HG03135 (cell line): ENCODE measurements at regions not wholly inside any gene's neighbourhood (a gene's known extent, or its start where the extent isn't known, plus 50 kb on each side); places are given as distances from the start of the nearest gene placed in this dataset.

Source experiments
- ATAC-seq: cut with Tn5 transposase; IDR thresholded peaks from one replicate; pipeline ENCODE4 v1.9.1; 2021; ENCODE audit warnings: mild to moderate bottlenecking, moderate library complexity; ENCODE audit not compliant: unreplicated experiment

DNA sequence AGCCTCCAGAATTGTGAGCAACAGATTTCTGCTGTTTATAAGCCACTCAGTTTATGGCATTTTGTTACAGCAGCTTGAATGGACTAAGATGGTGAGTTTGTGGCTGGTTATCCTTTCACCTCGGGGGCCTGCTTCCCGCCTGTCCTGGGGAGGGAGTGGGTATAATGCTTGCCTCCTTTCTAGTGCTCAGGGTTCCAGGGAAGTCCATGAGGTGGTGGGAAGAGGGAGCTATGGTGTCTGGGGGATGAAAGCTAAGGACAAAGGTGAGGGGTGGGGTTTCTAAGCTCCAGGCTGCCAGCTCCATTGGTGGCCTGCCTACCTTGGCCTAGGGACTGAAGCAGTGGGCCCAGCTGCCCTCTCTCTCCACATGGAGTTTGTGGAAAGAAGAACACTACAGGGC lies 50.2 kb upstream of the SDK2 start:
- no peak for ATAC-seq

DNA sequence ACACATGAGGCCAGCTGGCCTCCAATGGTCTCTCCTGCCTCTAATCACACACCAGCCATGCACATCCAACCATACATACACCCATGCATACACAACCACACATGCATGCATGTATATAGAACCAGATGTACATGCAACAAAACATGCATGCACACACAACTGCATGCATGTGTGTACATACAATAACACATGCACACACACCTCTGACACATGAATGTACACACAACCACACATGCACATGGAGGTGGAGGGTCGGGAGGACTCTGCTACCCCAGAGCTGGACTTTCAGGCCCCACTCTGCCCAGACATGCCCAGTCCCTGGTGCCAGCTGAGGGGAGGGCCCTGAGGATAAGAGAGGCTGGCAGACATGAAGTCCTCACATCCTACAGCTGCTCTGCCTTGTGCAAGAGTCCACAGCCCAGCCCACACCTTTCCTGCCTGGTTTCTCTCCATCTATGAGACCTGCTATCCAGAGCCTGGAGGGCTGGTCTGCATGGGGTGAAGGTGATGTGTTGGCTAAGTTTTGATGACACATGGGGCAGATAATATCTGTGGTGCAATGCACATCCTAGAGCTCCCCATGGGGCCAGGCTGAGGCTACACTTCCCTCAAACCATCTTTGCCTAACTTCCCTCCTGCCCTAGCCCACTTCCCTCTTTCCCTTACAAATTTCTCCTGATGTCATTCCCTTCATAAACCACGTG lies 50.9 kb upstream of the SDK2 start:
- ATAC-seq = no peak

DNA sequence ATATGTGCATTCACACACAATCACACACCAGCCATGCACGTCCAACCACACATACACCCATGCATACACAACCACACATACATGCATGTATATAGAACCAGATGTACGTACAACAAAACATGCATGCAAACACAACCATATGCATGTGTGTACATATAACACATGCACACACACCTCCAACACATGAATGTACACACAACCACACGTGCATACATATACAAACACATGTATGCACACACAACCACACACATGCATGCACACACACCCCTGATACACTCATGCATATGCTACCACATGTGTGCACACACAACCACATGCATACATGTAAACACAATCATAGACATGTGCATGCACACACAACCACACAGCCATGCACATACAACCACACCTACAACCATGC lies 52.0 kb upstream of the SDK2 start:
- no peak for ATAC-seq

GRCh38 chr17:73697872-73698271 lies 53.6 kb upstream of the SDK2 start:
- ATAC-seq = no peak

- ATAC-seq = no peak
These were observed 54.7 kb upstream of the SDK2 start for GRCh38 chr17:73698966-73699365.

GRCh38 chr17:73701701-73702100 lies 57.5 kb upstream of the SDK2 start:
- ATAC-seq = no peak

GRCh38 chr17:73703192-73703591 lies 58.9 kb upstream of the SDK2 start:
- ATAC-seq = no peak

GRCh38 chr17:73703917-73704316 lies 59.7 kb upstream of the SDK2 start:
- no peak for ATAC-seq

DNA sequence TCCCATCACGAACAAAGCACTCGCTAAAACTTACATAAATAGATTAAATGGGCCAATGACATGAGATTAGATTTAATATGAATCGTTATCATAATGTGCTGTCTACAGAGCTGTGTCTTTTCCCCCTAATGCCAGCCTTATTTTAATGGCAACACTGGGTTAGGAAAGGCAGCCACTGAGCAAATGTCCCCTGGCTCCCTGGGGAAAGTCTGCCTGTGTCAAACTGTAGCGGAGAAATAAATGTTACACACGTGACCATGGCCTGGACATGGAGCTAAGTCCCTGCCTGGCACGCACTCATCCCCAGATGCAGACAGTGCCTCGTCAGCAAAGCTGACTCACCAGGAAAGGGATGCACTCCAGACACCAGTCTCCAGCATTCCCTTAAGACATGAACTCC lies 61.3 kb upstream of the SDK2 start:
- ATAC-seq = no peak

DNA sequence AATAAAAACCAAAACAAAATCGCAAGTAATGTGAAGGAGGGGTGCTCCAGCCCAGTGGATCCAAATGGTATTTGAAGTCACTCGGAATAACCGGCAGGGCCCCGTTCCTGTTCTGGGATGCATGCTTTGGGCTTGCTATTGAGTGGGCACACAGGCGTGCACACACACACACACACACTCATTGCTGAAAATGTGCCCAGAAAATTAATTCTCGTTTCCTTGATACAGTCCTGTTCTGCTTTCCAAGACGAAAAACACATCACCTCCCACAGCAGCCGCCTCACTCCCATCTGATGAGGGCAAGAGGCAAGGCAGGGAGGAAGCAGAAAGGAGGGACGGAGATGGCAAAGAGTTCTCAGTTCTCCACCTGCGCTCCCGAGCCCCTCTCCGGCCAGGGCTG lies 62.2 kb upstream of the SDK2 start:
- no peak for ATAC-seq

DNA sequence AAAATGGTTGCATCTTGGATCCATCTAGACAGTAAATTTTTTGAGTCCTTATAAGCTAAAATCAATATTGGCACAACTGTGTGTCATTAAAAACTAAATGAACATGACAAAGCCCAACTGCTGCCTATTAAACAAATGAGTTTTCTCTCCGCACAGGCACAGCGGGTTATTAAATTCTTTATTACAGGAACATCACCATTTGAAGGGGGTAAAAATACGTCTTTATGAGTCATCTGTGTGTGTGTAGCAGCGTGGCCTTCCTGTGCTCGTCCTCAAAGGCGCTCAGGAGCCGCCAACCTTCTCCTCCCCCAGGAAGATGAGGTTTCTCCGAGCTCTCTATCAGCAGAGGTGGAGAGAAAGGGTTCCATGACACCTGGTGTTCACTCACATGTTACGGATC lies 62.6 kb upstream of the SDK2 start:
- no peak for ATAC-seq

DNA sequence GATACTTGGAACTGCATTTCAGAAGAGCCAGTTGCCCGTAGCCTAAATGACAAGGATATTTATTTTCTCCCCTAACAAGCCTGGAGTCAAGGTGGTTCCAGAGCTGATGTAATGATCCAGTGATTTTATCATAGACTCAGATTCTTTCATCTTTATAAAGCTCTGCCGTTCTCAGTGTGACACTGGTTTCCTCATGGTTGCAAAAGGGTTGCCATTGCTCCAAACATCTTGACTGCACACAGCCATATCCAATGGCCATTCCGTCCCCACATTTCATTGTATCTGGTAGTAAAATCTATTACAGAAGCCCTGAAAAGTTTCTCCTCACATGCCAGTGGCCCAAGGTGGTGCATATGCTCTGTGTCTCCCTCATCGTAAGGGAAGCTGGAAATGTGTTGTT lies 63.1 kb upstream of the SDK2 start:
- ATAC-seq = no peak

GRCh38 chr17:73710095-73710592 lies 65.9 kb upstream of the SDK2 start:
- ATAC-seq = no peak

- peak; percentile 75 for ATAC-seq
These were observed 66.9 kb upstream of the SDK2 start for GRCh38 chr17:73711184-73711583.

DNA sequence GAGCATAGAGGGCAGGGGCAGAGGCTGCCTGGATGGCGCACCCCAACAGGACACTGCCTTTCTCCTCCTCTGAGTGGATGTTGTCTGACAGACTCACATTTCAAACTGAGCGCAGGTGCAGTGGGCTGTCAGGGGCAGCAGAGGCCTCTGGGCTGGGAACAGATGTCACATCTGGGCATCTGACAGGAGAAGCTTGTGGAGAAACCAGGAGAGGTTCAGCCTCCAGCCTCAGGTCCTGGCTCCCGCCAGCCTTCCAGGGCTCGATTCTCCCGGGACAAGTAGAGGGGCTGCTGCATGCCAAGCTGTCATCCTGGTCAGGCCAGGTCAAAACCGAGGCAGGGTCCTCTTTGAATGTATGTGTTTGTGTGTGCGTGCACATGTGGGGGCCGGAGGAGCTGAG lies 67.7 kb upstream of the SDK2 start:
- no peak for ATAC-seq

DNA sequence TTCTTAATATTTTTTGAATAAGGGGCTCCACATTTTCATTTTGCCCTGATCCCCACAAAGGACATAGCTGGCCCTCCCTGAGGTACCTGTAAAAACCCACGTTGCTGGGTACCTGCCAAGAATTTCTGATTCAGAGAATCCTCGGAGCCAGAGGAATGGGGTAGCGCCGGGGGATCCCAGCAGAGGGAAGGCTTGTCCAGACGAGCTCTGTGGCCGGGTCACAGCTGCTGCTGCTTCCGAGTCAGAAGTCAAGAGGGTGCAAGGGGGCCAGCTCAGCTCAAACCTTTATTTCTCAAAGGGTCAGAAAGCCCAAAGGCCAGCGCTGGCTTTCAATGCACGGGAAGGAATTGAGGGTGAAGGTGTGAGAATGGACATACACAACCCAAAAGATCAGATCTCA lies 68.9 kb upstream of the SDK2 start:
- no peak for ATAC-seq

DNA sequence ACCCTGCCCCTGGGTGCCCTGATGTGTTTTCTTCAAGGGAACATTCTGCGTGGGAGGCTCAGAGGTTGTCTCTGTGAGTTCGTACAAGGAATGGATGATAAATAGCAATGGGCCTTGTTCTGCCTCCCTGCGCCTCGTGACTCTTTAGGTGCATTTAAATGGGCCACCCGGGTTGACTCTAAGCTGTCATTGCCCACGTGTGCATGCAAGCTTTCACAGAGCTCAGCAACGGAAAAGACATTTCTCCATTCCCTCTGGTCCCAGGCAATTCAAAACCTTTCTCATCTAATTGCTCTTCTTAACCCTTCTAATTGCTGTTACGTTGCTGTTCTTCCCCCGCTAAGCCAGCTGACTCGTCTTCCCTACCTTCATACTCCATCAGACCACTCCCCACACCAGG lies 71.5 kb upstream of the SDK2 start:
- ATAC-seq = no peak

GRCh38 chr17:73717690-73718089 lies 73.4 kb upstream of the SDK2 start:
- ATAC-seq = no peak

- no peak for ATAC-seq
These were observed 74.1 kb upstream of the SDK2 start for GRCh38 chr17:73718362-73718761.

- no peak for ATAC-seq
These were observed 74.7 kb upstream of the SDK2 start for GRCh38 chr17:73718912-73719311.

DNA sequence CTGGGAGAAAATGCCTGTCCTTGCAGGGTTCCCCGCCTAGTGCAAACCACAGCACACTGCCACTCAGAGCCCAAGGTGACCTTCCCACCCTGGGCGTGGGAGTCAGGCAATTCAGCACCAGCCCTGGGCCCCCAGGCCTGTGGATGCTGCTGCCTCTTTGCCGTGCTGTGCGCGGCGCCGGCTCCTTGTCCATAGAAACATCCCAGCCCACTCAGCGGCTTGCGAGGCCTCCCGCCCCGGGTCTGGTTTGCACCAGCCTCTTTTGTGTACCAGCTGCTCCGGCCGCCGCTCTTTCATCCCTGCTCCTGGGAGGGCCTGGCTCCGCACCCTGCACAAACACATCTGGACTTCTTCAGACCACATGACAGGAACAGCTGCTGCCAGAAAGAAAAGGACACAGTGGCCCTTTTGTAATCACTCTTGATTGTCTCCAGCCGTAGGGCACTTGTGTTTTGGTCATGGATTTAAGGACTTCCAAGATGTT lies 75.4 kb upstream of the SDK2 start:
- no peak for ATAC-seq

DNA sequence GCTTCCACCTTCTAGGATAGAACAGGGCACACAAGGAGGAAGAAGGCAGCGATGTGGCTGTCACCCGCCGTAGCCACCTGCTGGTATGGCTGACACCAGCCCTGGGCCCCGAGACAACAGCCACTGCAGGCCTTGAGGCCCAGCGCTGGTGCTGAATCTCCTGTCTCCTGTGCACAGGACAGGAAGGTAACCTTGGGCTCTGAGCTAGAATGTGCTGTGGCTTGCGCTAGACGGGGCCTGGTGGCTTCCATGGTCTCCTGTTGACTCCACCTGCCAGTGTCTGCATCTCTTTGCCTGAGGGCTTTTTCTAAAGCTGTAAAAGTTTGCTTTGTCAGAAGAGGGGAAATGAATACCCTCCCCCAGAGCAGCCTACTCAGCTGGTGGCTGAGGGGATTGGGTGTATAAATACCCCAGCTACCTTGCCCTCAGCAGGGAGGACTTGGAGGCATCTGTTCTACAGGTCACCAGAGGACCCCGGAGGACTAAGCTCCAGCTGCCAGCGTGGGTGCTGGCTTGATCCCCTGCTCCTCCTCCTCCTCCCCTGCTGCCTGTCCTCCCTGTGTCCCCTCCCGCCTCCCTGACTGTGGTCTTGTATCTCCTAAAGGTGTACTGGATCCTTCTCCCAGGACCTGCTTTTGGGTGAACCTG lies 76.1 kb upstream of the SDK2 start:
- no peak for ATAC-seq

DNA sequence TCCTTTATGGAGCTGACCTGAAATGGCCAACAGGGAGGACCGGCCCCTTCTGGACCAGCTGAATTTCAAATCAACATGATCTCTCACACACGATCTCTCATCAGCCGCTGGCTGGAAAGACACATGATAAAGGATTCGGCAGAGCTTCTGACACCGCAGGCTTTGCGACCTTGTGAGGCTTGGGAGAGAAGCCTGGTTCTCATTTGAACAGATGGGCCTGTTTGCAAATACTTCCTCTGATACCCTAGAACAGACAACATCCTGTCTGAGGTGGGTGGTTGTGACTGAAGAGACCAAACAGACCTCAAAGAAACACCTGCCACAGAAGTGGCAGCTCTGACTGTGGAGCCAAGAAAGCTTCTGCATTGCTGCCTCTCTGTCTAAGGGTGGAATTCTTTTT lies 77.9 kb upstream of the SDK2 start:
- no peak for ATAC-seq
